HG03342 (cell line): ENCODE measurements at regions not wholly inside any gene's neighbourhood (a gene's known extent, or its start where the extent isn't known, plus 50 kb on each side); places are given as distances from the start of the nearest gene placed in this dataset.
"Not testable (repeated sequence)": the region's sequence is repeated elsewhere in the genome, so short reads cannot be mapped to it uniquely, and the experiment has no call there.

Experiments used
- ATAC-seq: cut with Tn5 transposase; IDR thresholded peaks from one replicate; pipeline ENCODE4 v1.9.1; 2021; ENCODE audit warnings: mild to moderate bottlenecking, moderate library complexity; ENCODE audit not compliant: unreplicated experiment

GRCh38 chr3:127443581-127444375 is 146.8 kb downstream of the TPRA1 start:
- ATAC-seq, result no peak

DNA sequence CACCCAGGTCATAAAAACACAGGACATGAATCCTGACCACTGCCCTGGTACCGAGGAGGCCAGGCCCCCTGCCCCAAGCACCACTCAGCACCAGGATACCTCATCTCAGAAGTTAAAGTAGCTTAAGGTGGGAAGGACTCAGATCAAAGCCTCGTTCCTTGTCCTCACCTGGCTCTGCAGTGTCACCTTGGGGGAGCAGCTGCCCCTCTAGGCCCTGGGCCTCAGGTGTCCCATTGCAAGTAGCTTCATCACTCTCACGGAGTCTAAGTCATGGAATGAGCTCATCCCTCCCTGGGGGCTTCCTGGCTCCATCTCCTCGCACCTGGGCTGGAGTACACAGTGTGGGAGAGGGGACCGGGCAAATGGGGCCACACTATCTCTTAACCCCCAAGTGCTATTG is 148.0 kb downstream of the TPRA1 start:
- ATAC-seq, result no peak

DNA sequence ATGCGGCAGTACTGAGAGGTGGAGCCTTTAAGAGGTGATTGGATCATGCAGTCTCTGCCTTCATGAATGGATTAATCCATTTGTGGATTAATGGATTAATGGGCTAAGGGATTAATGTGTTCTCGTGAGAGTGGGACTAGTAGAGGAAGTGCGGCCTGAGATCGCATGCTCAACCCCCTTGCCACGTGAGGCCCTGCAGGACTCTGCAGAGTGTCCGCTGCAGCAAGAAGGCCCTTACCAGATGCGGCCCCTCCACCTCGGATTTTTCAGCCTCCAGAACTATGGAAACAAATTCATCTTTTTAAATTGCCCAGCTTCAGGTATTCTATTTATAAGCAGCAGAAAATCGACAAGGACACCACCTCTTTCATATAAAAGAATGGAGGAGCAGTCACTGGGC is 148.8 kb downstream of the TPRA1 start:
- no peak for ATAC-seq

- no peak for ATAC-seq
These were observed 150.1 kb downstream of the TPRA1 start for GRCh38 chr3:127440384-127440783.

DNA sequence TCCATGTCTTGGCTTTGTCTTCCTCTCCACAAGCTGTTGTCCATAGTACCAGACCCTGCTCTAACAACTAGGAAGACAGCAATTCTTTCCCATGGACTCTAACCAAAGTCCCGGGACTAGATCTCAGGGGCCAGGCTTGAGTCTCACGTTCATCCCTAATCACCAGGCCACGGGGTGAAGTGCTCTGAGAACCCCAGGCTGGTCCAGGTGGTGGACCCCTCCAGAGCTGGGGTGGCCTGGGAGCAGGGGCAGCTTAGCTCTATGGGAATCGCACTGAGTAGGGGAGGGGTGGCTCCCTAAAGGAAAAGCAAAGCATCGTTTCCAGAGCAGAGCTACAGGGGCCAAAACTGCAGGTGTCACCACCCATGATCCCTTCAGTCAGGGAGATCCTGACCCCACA is 150.9 kb downstream of the TPRA1 start:
- ATAC-seq, result no peak

- no peak for ATAC-seq
These were observed 151.1 kb upstream of the PRR20G start for GRCh38 chr3:127438951-127439350.

GRCh38 chr3:127438371-127438770 is 150.5 kb upstream of the PRR20G start:
- ATAC-seq, result no peak

- ATAC-seq, result not testable (repeated sequence)
These were observed 147.5 kb upstream of the PRR20G start for GRCh38 chr3:127435299-127435698.

DNA sequence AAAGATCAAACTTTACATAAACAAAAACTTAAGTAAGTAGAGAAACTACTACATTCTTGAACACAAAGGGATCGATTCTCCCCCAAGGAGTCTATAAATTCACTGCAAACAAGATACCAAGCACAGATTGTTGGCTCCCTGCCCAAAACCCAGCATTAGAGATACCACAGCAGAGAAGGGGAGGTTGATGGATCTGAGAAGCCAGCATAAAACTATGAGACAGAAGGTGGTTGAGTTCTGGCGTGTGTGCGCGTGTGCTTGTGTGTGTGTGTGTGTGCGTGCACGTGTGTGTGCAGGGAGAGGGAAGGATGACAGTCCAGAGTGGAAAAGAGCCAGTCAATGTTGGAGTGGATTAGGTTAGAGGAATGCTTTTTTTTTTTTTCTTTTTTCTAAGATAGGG is 143.2 kb upstream of the PRR20G start:
- no peak for ATAC-seq

- ATAC-seq, result no peak
These were observed 140.6 kb upstream of the PRR20G start for GRCh38 chr3:127428344-127428997.

DNA sequence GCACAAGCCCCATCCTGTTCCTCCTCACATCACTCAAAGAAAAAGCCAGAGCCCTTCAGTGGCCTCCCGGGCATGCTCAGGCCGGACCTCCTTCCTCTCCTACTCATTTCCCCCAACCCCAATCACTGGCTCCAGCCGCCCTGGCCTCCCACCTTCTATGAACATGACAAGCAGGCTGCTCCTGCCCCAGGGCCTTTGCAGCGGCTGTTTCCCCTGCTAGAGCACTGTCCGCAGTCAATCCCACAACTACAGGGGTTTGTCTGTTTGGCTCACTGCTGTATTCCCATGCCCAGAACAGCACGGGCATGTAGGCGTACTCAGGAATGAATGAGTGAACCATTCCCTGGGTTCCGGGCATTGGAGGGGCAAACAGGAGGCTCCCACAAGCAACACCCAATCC is 139.8 kb upstream of the PRR20G start:
- no peak for ATAC-seq

DNA sequence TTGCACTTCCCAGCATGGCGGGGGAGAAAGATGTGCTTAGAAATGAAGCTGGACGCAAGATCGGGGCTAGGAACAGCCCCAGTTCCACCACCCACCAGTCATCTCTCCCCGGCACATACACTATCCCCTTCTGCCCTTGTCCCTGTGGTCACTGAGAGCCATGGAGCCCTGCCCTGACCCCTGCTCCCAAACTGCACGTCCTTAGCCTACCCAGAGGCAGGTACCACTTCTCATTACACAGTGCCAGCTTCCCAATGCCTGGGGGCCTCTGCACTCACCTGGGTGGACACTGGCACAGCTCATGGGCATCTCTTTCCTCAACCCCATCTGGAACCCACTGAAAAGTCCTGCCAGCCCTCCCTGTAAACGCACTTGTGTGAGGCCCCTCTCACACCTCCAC is 139.3 kb upstream of the PRR20G start:
- no peak for ATAC-seq

DNA sequence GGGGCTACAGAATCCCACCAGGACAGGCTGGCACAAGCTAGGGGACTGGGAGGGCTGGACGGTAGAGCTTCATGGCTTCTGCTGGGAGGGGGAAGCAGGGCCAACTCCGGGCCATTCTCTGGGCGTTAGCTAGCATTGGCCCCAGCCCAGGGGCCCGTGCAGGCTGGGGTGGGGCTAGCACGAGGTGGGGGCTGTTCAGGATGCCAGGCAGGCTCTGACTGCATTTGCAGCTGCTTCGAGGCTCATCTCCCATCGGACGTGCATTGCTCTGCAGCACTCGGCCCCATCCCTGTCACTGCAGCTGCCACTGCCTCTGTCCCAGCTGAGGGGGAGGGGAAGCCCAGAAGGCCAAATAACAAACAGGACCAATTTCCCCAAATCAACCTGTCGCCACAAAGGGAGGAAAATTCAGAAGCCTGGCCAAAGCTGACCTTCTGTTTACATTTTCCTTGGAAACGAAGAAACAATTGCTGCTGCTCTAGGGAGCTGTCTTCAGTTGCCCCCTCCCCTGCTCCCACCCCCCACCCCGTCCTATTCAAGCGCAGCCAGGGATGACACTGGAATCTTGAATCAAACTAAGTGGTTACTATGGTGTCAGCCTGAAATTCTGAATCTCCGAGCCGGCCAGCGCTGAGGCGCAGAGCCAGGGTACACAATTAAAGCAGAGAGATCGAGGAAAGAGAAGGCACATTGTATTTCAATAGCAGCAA is 138.8 kb upstream of the PRR20G start:
- no peak for ATAC-seq

DNA sequence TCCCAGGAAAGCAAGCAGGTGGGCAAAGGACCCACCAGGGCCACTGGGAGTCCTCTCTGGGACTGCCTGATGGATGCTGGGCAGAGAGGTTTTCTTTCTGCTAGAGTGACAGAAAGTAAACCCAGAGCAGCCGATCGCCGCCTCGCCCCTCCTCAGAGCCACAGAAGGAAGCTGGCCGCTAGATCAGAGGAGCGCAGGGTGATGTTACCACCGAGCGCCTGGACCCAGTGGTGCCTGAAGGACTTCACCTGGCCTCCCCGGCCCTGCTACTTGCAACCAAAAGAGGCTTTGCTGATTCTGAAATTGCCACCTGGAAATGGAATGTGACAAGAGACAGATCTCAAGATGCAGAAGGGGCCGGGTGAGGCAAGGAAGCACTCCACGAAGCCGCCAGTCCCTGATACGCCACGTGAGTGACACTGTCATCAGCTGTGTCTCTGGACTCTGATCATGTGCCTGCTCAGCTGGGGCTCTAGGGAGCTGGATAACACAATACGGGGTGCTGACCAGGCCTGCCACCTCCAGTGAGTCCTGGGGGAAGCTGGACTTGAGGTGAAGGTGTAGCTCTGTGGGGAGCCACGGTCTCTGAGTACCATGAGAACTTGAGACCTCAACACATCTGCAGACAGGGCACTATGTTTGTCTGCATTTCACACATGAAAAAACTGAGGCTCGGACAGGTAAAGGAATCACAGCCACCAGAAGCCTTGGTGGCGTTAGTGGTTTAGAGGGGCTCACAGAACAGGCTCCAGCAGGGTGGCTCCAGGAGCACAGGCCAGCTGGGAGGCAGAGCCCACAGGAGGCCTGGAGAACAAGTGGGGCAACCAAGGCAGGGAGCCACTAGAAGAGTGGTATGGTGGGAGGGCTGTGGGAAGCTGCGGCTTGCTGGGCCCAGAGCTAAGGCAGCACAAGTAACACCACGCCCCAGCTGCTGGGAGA is 137.9 kb upstream of the PRR20G start:
- ATAC-seq, result no peak

DNA sequence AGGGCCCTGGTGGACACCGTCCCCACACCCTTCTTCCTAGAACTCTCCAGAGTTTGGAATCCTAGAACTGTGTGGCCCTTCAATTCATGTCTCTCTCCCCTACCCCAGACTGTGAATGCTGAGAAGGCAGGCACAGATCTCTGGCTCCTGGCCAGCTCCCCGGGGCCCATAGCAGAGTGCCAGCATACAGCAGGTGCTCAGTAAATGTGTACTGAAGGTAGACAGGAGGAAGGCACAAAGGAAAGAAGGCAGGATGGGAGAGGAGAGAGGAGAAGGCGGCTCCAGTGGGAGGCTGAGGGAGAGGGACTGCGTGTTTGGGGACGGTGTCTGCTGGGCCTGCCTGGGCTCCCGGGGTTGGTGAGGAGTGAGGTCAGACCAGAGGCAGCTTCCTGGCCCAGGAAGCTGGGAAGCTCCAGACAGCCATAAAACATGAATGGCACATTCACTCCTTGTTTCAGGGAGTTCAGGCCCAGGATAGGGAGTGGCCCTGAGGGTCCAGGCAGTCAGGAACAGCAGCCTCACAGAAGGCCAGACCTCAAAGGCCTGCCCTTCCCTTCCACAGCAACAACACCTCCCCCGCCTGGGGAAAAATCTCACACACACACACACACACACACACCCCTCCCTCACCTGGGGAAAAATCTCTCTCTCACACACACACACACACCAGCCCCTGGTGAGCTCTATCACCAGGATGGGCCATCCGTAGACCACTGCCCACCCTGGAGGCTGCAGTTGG is 137.1 kb upstream of the PRR20G start:
- ATAC-seq, result no peak

- ATAC-seq, result no peak
These were observed 136.3 kb upstream of the PRR20G start for GRCh38 chr3:127423856-127424765.

DNA sequence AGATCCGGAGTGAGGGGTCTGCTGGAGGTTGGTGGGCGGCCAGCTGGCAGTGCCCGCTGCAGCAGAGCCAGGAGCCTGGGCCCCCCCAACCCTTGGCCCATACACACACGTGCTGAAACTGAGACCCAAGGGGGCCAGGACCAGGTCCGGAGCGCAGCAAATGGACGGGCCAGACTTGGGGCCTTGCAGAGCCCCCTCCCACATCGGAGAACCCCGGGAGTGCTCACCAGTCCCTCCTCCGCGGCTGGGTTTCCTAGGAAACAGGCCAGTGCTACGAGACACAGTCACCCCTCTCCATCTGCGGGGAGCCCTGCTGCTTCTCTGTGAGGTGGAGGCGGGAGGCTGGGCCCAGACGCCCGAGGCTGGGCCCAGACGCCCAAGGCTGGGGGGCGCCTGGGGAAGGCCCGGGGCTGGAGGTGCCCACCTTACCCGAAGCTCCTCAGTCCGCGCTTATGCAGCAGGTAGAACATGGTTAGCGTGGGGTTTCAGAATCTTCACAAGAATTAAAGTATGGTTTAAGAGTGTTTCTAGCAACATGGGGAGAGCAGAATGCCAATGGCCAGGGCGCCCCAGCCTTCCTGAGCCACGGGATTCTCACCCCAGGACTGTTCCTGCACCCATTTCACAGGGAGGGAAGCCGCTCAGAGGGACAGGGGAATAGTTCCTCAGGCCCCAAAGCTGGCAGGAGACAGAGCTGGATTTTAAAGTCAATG is 135.0 kb upstream of the PRR20G start:
- no peak for ATAC-seq

DNA sequence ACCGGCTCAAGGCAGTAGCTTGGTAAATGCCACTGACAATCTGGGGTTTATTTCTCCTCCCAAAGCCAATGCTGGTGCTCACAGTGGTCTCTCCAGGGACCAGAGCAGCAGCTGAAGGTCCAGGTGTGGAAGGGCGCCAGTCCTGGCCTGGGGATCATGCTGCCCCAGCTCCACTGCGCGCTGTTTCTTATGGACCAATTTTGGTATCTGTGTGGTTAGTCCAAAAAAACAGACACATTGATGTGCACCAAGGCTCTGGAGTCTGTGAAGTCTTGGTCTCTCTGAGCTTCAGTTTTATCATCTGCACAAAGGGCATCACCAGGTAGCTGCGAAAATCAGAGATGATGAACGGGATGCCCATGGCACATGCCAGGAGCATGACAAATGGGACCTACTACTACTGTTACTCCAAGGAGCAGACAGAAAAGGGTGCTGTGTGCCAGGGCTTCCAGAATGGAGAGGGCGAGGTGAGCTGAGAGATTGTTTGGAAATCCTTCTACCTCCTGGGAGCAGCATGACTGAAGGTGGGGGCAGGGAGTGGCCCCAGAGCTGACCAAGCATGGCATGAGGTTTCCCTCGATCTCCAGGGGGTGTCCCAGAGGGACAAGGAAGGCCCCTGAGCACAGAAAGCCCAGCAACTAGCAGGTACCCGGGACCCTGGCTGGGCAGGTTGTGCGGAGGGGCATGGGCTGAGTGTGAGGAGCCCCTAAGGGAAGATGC is 134.3 kb upstream of the PRR20G start:
- ATAC-seq, result no peak
